Left renal pelvis (tissue), 4 donors: ENCODE measurements at regions not wholly inside any gene's neighbourhood (a gene's known extent, or its start where the extent isn't known, plus 50 kb on each side); places are given as distances from the start of the nearest gene placed in this dataset.
"Not testable (repeated sequence)": the region's sequence is repeated elsewhere in the genome, so short reads cannot be mapped to it uniquely, and the experiment has no call there.

Experiments used
- DNase-seq, 4 donors: peaks; one replicate each; pipeline ENCODE4 v3.0.0-alpha.2; 2013; ENCODE audit warnings: low read depth in 4 of 4, low spot score in 3 of 4

- no peak for DNase-seq
Observed at GRCh38 chr12:18794000-18794399, 56.1 kb downstream of the CAPZA3 start.

GRCh38 chr12:18797604-18798003, 59.7 kb downstream of the CAPZA3 start:
- no peak for DNase-seq

GRCh38 chr12:18798535-18799361, 60.8 kb downstream of the CAPZA3 start:
- peak in 2 of 4 donors; percentile 10 to 21 for DNase-seq

- no peak for DNase-seq
Observed at GRCh38 chr12:18799561-18799960, 61.6 kb downstream of the CAPZA3 start.

- no peak for DNase-seq
Observed at GRCh38 chr12:18805516-18806248, 67.8 kb downstream of the CAPZA3 start.

- DNase-seq = no peak
Observed at GRCh38 chr12:18807714-18808113, 69.8 kb downstream of the CAPZA3 start.

GRCh38 chr12:18808221-18808620, 70.3 kb downstream of the CAPZA3 start:
- no peak for DNase-seq

GRCh38 chr12:18810537-18811253, 72.8 kb downstream of the CAPZA3 start:
- DNase-seq = no peak

GRCh38 chr12:18811273-18811672, 73.4 kb downstream of the CAPZA3 start:
- no peak for DNase-seq

GRCh38 chr12:18813753-18814152, 75.8 kb downstream of the CAPZA3 start:
- DNase-seq = no peak

- DNase-seq = no peak
Observed at GRCh38 chr12:18818579-18819268, 80.8 kb downstream of the CAPZA3 start.

GRCh38 chr12:18819484-18819883, 81.6 kb downstream of the CAPZA3 start:
- no peak for DNase-seq

- no peak for DNase-seq
Observed at GRCh38 chr12:18823461-18823860, 85.5 kb downstream of the CAPZA3 start.

- no peak for DNase-seq
Observed at GRCh38 chr12:18824287-18824686, 86.4 kb downstream of the CAPZA3 start.

- DNase-seq = no peak
Observed at GRCh38 chr12:18825138-18825537, 87.2 kb downstream of the CAPZA3 start.

- DNase-seq = no peak
Observed at GRCh38 chr12:18827913-18828312, 90.0 kb downstream of the CAPZA3 start.

GRCh38 chr12:18828483-18828882, 90.6 kb downstream of the CAPZA3 start:
- no peak for DNase-seq

- no peak for DNase-seq
Observed at GRCh38 chr12:18828987-18829386, 91.1 kb downstream of the CAPZA3 start.

GRCh38 chr12:18832932-18833331, 95.0 kb downstream of the CAPZA3 start:
- not testable (repeated sequence) for DNase-seq

- DNase-seq = peak in 1 of 4 donors; percentile 6
Observed at GRCh38 chr12:18837025-18837424, 99.1 kb downstream of the CAPZA3 start.

- DNase-seq = no peak
Observed at GRCh38 chr12:18837505-18837904, 99.6 kb downstream of the CAPZA3 start.
